GM12878 (cell line): ENCODE measurements at regions not wholly inside any gene's neighbourhood (a gene's known extent, or its start where the extent isn't known, plus 50 kb on each side); places are given as distances from the start of the nearest gene placed in this dataset.

ENCODE experiments used
- ATAC-seq: fragments of 200-7000 bp; cut with Tn5 transposase; 3 replicates; pipeline ENCODE4 v1.9.1; 2020; ENCODE audit warnings: mild to moderate bottlenecking, moderate library complexity
- BruUV-seq: library from RNA; stranded (reverse); fragments of 400-500 nt; replicated peaks from 2 replicates; lab custom pipeline; 2021; lab: Mats Ljungman, UMichigan
- CTCF ChIA-PET: fragments of 300-600 bp; sonication (Branson Sonifier 250); formaldehyde crosslinking; extraction: SDS; loops from one replicate; lab custom pipeline; 2021; ENCODE audit warnings: inconsistent platforms; lab: Yijun Ruan, JAX
- POLR2A ChIA-PET: fragments of 350-600 bp; formaldehyde crosslinking; extraction: SDS; loops from one replicate; lab custom pipeline; 2021; ENCODE audit warnings: inconsistent platforms; lab: Charles Lee
- RAD21 ChIA-PET: fragments of 300-600 bp; sonication (Branson Sonifier 250); formaldehyde crosslinking; loops from one replicate; lab custom pipeline; 2023; ENCODE audit warnings: antibody characterized with exemption; ENCODE audit not compliant: unreplicated experiment; lab: Charles Lee
- SMC1A ChIA-PET: fragments of 300-600 bp; sonication (Branson Sonifier 250); formaldehyde crosslinking; loops from one replicate; lab custom pipeline; 2023; ENCODE audit not compliant: unreplicated experiment, uncharacterized antibody; lab: Charles Lee
- DNase-seq: peaks from one replicate; pipeline ENCODE4 v3.0.0-alpha.2; 2011; ENCODE audit warnings: low read depth, low spot score
- FAIRE-seq: peaks from 3 replicates; lab custom pipeline; 2011; peaks lifted over from hg19 to GRCh38; lab: Jason Lieb, UNC
- H2AFZ ChIP-seq: 2 replicates; pipeline ENCODE4 v1.6.0; 2011; ENCODE audit warnings: low read depth, low read length, control low read depth; ENCODE audit not compliant: control insufficient read depth
- H3K27ac ChIP-seq: 2 replicates; pipeline ENCODE4 v1.5.1; 2011; ENCODE audit warnings: control low read depth; ENCODE audit not compliant: control insufficient read depth, insufficient read depth
- H3K27me3 ChIP-seq, 2 experiments: replicated peaks in 1 of 2; 2 replicates each; pipeline versions ENCODE4 v1.6.0 to v1.6.1; 2011; ENCODE audit warnings: low read length in 1 of 2; ENCODE audit not compliant: control insufficient read depth in 2 of 2, insufficient read depth in 2 of 2
- H3K36me3 ChIP-seq, 2 experiments: 2 replicates each; pipeline ENCODE4 v1.5.1; 2011; ENCODE audit warnings: low read length in 1 of 2; ENCODE audit not compliant: control insufficient read depth in 2 of 2, insufficient read depth in 2 of 2
- H3K4me1 ChIP-seq: 2 replicates; pipeline ENCODE4 v1.6.1; 2011; ENCODE audit warnings: mild to moderate bottlenecking, low read length, moderate library complexity, mixed read lengths; ENCODE audit not compliant: control insufficient read depth, insufficient read depth
- H3K4me2 ChIP-seq: 2 replicates; pipeline ENCODE4 v1.6.0; 2011; ENCODE audit warnings: control low read depth; ENCODE audit not compliant: control insufficient read depth, insufficient read depth
- H3K4me3 ChIP-seq: fragments of 200-600 bp; sonication (generic); 2 replicates; pipeline ENCODE4 v1.5.1; 2016
- H3K79me2 ChIP-seq: 2 replicates; pipeline ENCODE4 v1.6.0; 2011; ENCODE audit warnings: low read length; ENCODE audit not compliant: control insufficient read depth, insufficient read depth
- H3K9ac ChIP-seq: 2 replicates; pipeline ENCODE4 v1.8.0; 2011; ENCODE audit warnings: low read length, control low read depth, mixed read lengths; ENCODE audit not compliant: control insufficient read depth, insufficient read depth
- H3K9me3 ChIP-seq: replicated peaks from 3 replicates; pipeline ENCODE4 v1.5.1; 2011; ENCODE audit warnings: mild to moderate bottlenecking, low read length; ENCODE audit not compliant: control insufficient read depth, insufficient read depth
- H4K20me1 ChIP-seq: 2 replicates; pipeline ENCODE4 v1.6.0; 2011; ENCODE audit not compliant: control insufficient read depth, insufficient read depth
- BACH1 ChIP-seq: fragments of 450-650 bp; IDR thresholded peaks from 2 replicates; pipeline ENCODE4 v1.6.1; 2017; ENCODE audit warnings: mild to moderate bottlenecking, borderline replicate concordance
- MEF2A ChIP-seq: IDR thresholded peaks from 2 replicates; pipeline ENCODE4 v1.6.1; 2011; ENCODE audit warnings: low read depth, mild to moderate bottlenecking, low read length, moderate library complexity; ENCODE audit not compliant: insufficient read depth
- MYC ChIP-seq: IDR thresholded peaks from 2 replicates; pipeline ENCODE4 v1.6.1; 2011; ENCODE audit warnings: mild to moderate bottlenecking, low read length, moderate library complexity, inconsistent platforms; ENCODE audit not compliant: insufficient read depth, insufficient replicate concordance, insufficient read length, severe bottlenecking
- SIN3A ChIP-seq: IDR thresholded peaks from 2 replicates; pipeline ENCODE4 v1.6.1; 2012; ENCODE audit warnings: low read depth, low read length, improper control_type of control experiment
- SMAD1 ChIP-seq: fragments of 450-650 bp; IDR thresholded peaks from 2 replicates; pipeline ENCODE4 v1.6.1; 2018; ENCODE audit warnings: mild to moderate bottlenecking, low read depth; ENCODE audit not compliant: partially characterized antibody
- SMAD5 ChIP-seq: IDR thresholded peaks from 2 replicates; pipeline ENCODE4 v1.6.1; 2016; ENCODE audit warnings: antibody characterized with exemption, low read depth
- SREBF1 ChIP-seq: IDR thresholded peaks from 2 replicates; pipeline ENCODE4 v1.6.1; 2012; ENCODE audit warnings: mild to moderate bottlenecking, low read length
- SUPT20H ChIP-seq: IDR thresholded peaks from 2 replicates; pipeline ENCODE4 v1.6.1; 2011; ENCODE audit warnings: low read depth, mild to moderate bottlenecking, low read length, moderate library complexity, borderline replicate concordance; ENCODE audit not compliant: control insufficient read depth
- TAF1 ChIP-seq: IDR thresholded peaks from 2 replicates; pipeline ENCODE4 v1.6.1; 2011; ENCODE audit warnings: mild to moderate bottlenecking, low read depth, low read length, borderline replicate concordance
- WGBS: methylation state at CpG from one replicate; pipeline ENCODE4 v1.1.6; 2016; ENCODE audit warnings: low lambda C conversion rate; ENCODE audit not compliant: insufficient replicate concordance, insufficient coverage; ENCODE audit errors: missing lambda C conversion rate; 5-methylcytosine and 5-hydroxymethylcytosine counted together
- in situ Hi-C: fragments of 300-500 bp; cut with MboI; formaldehyde crosslinking; loops from 9 replicates; pipeline ENCODE4 v1.14.3; 2018; ENCODE audit warnings: mixed read lengths
- intact Hi-C: fragments of 100-400 bp; cut with micrococcal nuclease; formaldehyde crosslinking; loops from one replicate; pipeline ENCODE4 v1.14.2; 2022; ENCODE audit not compliant: unreplicated experiment
- TF ChIP-seq, protein P1 (sequence below): IDR thresholded peaks from 2 replicates; pipeline ENCODE4 v1.6.1; 2011; ENCODE audit warnings: borderline replicate concordance, low read depth, mild to moderate bottlenecking, moderate library complexity, low read length; ENCODE audit not compliant: insufficient read depth, poor library complexity, severe bottlenecking

DNA sequence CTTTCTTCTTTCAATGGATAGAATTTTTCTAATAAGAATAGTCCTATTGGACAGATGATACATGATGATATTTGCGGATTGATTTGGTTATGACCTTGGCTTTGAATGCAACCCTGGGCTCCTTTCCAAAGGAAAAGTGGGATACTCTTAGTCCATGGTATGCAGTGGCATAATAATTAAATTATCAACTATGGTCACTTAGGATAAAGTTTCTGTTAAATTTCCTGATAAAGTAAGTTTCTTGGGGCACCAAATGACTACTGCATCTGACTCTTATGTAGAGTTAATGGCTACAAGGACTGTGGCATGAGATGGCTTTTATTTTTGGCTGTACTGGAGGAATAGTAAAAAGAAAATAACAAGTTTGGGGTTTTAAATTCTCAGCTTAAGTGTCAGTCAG is 126.7 kb downstream of the QPCT start (continued):
- TF ChIP-seq TAF1 (no peak), SUPT20H (no peak), MYC (no peak), SIN3A (no peak)

DNA sequence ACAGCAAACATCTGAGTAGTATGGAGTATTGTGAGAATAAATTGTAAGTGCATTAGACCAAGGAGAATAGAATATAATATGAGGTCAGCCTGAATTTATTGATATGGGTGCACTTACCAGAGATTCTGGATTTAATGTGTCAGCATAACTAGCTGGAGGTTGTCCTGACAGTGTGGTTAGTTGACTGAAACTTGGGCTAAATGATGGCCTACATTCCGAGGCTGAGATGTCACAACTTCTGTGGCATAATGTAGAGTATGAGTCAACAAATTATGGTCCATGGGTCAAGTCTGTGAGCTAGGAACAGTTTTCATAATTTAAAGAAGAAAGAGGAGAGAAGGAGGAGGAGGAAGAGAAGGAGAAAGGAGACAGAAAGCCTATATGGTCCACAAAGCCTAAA is 127.6 kb downstream of the QPCT start:
- 92% methylated on average over 1 of the region's 1 CpG for WGBS
- FAIRE-seq = no peak
- CTCF ChIA-PET = no interaction called here
- Histone ChIP-seq H3K4me2 (no peak overlapping the region), H2AFZ (no peak overlapping the region), H3K36me3 (no peaks in the 10 kb centered on the region), H3K27me3 (no peaks in the 10 kb centered on the region), H3K4me3 (no peak overlapping the region), H3K9ac (no peak overlapping the region), H4K20me1 (no peaks in the 10 kb centered on the region), H3K79me2 (no peaks in the 10 kb centered on the region), H3K9me3 (no peaks in the 10 kb centered on the region), H3K27ac (no peak overlapping the region), H3K4me1 (no peaks in the 10 kb centered on the region)
- TF ChIP-seq MEF2A = no peak
- no peak for TF ChIP-seq SMAD1
- TF ChIP-seq, protein P1, sequence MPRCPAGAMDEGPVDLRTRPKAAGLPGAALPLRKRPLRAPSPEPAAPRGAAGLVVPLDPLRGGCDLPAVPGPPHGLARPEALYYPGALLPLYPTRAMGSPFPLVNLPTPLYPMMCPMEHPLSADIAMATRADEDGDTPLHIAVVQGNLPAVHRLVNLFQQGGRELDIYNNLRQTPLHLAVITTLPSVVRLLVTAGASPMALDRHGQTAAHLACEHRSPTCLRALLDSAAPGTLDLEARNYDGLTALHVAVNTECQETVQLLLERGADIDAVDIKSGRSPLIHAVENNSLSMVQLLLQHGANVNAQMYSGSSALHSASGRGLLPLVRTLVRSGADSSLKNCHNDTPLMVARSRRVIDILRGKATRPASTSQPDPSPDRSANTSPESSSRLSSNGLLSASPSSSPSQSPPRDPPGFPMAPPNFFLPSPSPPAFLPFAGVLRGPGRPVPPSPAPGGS = no peak
- TF ChIP-seq BACH1 = no peak
- TF ChIP-seq SMAD5 = no peak
- TF ChIP-seq SREBF1 = no peak
- SMC1A ChIA-PET = no interaction called here
- BruUV-seq = no TSS peak
- in situ Hi-C loops = no loop called here
- DNase-seq = no peak
- no peak for ATAC-seq
- POLR2A ChIA-PET = no interaction called here
- intact Hi-C loops = no loop called here
- RAD21 ChIA-PET = no interaction called here
